IPS DF 4.7 (cell line): ENCODE measurements at regions not wholly inside any gene's neighbourhood (a gene's known extent, or its start where the extent isn't known, plus 50 kb on each side); places are given as distances from the start of the nearest gene placed in this dataset.
"Not testable (repeated sequence)": the region's sequence is repeated elsewhere in the genome, so short reads cannot be mapped to it uniquely, and the experiment has no call there.

Source experiments
- DNase-seq: peaks from one replicate; pipeline ENCODE4 v3.0.0-alpha.2; 2013; ENCODE audit warnings: low spot score; ENCODE audit errors: extremely low read depth

DNA sequence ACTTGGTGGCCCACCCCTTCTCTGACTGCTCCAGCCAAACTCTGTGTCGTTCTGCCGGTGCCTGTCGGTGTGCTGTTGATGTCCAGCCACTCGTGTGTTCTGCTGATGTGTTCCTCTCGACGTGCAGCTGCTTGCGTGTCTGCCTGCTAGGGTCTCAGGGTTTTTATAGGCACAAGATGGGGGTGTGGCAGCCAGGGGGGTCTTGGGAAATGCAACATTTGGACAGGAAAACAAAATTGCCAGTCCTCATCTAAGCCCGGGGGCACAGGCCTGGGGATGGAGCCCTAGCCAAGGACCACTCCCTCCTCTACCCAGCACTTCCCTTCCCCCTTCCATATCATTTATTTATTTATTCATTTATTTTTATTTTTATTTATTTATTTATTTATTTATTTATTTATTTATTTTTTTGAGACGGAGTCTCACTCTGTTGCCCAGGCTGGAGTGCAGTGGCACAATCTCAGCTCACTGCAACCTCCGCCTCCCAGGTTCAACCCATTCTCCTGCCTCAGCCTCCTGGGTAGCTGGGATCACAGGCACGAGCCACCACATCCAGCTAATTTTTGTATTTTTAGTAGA, 165.8 kb upstream of the COPS8 start:
- not testable (repeated sequence) for DNase-seq

DNA sequence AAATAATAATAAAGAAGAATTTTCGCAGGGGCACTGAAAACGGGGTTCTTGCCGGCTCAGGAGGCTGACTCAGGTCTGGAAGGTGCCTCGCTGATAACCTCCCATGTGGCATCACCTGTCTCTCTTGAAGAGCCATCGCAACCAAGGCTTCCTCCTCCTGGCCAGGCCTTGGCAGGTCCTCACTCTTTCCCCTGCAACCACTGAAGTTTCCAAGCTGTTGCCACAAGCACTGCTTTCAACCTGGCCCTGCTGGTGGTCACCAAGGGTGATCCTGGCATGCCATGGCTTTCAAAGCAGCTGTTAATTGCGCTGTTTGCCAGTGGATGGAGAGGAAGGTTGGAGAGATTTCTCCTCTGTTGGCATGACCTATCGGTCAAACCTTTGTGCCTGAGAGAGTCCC, 163.6 kb upstream of the COPS8 start:
- DNase-seq, result no peak

DNA sequence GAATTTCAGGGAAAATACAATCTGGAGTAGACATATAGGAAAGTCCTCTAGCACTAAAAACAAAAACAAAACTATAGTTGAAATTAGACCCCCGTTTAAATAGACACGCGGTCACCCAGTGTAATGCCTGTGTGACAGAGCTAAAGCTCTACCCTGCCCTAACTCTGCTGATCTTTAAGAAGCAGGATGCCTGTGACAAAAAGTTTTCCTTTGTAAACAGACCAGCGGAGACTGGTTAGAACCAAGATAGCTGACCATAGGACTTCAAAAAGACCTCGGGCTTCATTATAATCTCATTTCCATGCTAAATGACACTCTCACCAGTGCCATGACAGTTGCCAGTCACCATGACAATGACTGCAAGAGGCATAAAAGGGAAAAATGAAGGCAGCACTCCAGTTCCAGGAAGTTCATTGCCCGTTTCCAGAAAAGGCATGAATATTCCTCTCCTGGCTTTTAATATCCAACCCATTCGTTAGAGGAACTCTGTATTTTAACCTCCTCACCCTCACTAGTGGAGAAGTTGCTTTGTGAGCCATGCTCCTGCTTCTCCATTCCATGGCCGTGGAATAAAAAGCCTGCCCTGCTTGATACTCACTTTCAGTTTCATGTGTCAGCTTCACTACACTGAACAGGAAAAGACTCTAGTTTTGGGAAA, 157.2 kb upstream of the COPS8 start:
- DNase-seq, result no peak

DNA sequence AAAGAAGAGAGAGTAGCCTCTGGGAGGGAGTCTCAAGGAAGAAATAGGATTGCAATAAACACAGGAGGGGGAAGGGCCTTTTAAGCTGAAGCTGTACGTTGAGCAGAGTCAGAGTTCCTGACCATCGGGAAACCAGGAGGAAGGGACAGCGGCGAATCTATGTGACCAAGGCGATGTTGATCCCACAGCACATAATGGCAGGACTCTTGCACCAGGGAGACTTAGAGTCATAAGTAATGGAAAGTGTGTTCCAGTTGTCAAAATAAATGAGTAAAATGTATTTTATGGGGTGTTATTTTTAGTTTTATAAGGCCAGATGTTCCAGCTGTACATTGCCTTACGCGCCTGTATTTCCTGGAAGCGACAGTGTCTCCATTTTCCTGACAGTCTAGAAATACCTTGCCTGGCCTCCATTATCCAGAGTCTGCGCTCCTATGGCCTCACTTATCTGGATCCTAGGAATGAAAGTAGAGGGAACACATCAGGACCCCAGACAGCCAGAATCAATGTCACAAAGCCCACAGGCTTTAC, 152.8 kb upstream of the COPS8 start:
- no peak for DNase-seq

DNA sequence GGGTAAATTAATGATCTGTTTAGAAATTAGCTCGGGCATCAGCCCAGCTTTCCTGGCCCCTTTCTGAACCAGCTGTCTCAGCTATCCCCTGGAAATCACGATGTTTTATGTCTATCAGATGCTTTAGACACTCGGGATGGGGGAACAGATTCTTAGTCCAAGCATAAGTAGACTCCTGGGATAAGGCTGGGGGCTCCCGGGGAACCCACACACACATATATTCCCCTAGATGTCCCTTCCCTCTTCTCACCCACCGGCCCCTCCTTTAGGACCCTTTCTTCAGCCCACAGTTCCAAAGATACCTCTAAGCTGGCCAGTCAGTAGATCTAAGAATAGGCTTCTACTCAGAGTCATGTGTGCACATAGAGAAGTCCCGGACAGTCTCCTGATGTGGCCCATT, 151.5 kb upstream of the COPS8 start:
- DNase-seq, result no peak

DNA sequence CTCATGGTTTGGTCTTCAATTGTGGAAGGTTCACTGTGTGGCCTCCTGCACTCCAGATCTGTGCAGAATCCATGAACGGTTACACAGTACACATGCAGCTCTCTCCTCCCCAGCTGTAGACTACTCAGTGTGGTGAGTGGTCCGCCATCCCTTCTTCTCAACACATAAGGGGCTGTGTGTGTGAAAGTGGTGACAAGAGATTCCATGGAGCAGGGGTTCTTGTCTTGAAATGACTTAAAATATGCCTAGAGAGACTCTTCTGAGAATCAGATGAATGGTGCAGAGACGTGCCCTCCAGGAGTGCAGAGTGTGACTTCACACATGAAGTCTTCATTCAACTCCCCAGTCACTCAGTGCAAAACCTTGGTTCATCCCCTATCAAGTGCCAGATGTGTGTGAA, 151.0 kb upstream of the COPS8 start:
- DNase-seq, result no peak

DNA sequence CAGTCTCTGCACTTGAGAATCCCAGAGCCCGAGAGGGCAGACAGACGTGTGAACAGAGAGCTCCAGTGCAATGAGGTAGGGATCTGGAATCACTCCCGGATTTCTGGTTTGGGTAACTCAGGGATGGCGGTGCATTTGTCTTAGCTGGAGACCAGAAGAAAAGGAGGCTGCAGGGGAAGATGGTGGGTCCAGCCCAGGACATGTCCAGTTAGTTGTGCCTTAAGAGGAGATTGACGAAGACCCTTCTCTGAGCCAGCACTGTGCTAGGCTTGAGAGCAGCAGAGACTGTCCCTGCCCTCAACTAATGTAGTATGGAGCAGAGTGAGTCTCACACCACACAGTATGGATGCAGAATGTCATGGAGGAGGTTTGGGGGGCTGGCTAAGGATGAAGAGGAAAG, 150.6 kb upstream of the COPS8 start:
- DNase-seq, result no peak

DNA sequence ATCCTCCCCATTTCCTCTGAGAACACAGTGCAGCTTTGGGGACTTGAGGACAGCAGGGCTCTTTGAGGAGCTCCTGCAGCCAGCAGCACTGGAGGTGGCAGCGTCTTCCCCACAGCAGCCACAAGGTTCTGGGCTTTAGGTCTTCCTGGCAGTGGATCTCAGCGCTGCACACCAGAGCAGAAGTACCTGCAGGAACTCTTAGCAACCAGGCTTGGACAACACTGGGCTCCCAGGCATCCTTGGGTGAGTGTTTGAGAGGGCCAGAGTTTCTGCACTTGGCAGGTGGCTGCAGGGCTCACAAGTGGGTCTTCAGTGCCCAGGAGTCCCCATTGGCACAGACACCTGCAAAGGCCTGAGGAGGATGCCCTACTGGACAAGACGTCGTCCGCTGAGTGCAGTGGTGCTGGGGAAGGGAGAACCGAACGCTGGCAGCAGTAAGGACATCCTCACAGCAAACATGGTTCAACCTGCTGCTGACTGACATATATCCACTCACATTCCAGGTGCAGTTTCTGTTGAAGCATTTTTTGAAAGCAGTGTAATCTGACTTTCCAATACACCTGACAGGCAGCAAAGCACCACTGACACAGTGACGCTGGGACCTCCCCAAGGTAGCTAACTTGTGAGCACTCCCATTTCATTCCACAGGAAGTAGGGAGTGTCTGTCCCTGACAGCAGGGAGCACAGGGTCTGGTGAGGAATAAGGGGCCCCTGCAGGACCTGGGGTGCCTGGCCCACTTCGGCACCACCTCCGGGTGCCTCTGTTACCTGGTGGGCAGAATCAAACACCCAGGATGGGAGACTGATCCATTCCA, 149.9 kb upstream of the COPS8 start:
- DNase-seq, result no peak

DNA sequence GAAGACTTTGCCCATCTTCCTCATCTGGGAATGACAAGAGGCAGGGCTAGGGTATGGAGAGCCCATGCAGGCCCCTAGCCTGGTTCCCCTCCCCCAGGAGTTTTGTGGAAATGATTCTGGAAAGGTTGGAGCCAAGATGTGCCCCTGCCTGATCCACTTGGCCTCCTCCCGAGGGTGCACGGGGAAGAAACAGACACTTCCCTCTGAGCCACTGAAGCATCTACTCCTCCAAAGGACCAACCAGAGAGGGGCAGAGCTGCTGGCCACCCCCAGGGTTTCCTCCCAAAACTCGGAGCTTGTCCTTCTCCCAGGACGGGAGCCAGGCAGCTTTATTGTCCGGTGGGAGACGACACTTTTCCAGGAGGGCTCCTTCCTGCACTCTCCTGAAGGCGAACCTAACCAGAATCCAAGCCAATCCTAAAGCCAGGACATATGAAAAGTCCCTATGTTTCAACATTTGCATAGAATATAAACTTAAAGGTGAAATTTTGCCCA, 149.2 kb upstream of the COPS8 start:
- DNase-seq, result no peak

DNA sequence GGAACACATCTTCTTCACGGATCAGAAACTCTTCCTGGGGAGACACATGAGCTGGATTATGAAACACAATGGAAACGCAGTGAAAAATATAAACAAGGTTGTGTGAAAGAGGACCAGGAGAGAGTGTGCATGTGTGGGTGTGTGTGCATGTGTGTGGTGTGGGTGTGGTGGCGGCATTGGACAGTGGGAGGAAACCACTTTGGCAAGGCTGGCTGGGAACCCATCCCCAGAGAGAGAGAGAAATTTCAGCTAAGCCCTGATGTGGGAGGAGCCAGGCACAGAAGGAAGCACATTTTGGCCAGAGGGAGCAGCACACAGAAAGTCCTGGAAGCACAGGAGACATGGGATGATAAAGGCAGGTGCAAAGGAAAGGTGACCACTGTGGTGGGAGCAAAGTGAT, 147.6 kb upstream of the COPS8 start:
- no peak for DNase-seq

DNA sequence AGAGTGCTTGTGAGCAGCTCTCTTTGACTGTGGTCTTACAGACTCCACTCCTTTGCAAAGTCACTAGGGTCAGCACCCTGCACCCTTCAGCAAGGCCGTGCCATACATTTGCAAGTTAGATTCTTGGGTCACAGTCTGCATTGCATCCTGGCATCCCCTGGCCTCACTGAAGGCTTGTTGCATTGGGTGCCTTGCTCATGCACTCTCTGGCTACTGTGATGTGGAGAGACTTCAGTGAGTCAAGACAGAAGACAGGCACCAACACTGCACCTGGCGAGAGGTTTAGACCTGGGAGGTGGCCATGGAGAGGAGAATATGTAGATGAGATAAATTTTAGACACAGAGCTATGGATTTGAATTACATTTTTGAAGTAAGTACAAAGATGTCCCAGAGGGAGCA, 146.4 kb upstream of the COPS8 start:
- no peak for DNase-seq

DNA sequence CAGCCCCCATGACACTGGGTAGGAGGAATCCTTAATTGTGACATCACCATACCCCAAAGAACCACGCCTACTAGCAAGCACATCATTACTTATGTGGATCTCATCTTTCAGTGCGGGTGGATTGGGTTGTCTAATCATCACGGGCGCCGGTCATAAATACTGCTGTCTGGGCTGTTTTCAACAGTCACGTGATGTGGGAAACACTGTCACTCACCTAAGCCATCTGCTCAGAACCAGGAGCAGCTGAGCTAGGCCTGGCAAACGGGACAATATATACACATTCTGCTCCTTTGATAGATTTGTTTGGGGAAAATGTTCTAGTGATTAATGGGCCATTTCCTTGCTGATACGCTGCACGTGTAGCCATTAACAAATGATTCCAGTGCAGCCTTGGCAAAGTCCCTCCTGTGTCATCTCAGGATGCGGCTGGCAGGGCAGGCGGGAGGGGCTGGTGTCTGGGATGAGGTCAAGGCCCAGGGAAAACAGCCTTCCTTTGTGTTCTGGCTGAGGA, 145.9 kb upstream of the COPS8 start:
- DNase-seq, result no peak

DNA sequence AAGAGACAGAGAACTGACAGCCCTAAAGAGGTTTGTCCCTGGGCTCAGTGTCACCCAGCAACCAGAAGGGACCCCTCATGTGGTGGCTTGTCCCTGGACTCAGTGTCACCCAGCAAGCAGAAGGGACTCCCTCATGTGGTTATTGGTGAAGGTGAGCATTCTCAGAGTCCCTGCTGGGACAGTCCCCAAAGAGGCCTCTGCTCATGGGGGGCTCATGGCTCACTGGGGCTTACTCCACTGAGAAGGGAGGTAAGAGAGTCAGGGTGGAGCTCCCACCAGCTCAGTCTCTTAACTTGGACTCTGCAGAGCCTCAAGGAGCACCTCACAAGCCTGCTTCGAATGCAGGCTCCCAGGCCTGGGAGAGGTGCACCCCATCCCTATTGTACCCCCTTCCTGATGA, 145.2 kb upstream of the COPS8 start:
- no peak for DNase-seq

DNA sequence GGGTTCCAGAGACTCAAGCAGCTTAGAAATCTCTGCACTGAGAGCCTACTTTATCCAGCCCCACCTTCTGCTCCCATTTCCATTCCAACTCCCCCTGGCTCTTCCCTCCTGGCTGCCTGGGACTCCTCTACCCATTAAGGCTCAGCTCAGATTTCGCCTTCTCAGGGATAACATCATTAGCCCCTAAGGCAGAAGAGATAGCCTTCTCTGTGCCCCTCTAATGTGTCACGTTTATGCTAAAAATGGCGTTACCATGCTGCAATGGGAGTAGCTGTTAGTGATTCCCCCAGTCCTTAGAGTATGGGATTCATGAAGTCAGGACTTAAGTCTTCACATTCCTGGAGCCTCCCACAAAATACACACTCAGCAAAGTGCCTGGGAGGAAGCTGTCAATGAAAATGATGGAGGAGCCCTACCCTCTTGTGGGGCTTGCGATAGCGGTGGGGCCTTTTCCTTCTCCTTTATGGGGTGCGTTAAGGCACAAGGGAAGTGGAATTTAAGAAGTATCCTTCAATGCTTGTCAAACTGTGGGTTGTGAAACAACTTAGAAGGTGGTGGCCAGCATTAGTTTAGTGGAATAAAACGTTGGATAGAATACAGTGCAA, 144.7 kb upstream of the COPS8 start:
- DNase-seq, result no peak

DNA sequence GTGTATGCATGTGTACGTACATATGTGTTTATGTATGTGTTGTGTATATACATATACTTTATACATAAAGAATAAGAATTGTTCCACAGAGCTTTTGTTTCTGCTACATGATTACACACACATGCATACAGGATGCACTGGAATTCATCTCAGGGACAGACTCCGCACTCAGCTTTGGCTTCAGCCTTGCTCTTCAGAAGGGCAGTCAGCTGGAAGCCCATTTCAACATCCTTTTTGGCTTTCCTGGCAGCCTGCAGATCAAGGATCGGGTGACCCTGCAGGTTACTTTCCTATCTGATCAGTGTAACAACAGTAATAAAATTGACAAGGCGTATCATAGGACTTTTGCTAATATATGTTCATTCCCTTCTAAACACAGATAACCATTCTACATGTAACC, 144.1 kb upstream of the COPS8 start:
- no peak for DNase-seq

DNA sequence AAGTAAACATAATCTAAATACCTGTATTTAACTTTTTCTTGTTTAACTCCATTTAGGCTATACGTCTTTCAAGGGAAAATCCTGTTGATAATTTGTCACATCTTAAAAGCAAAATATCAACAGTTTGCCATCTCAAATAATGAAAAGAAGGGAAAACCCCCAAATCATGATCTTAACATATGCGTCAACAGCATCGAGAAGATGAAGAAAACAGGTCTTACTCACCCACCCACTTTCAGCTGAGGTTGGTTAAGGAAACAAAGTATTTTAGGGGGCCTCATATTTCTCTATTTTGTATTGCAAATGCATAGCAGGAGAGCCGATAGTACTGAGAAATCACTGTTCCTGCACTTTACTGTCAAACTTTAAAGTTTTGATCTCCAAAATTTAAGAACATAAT, 143.1 kb upstream of the COPS8 start:
- no peak for DNase-seq

DNA sequence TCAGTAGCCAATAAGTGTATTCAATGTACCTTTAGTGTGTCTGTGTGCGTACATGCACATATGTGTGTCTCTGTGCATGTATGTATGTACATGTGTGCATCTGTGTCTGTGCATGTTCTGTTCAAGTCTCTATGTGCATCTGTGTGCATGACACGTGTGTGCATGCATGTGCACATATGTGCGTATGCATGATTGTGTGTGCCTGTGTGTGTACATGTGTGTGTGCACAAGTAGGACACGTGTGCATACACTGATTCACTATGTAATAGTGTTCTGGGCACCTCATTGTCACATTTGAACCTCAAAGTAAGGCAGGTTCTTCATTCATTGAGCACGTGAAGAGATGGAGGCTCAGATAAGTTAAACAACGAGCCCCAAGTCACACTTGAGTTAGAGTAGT, 142.6 kb upstream of the COPS8 start:
- no peak for DNase-seq

DNA sequence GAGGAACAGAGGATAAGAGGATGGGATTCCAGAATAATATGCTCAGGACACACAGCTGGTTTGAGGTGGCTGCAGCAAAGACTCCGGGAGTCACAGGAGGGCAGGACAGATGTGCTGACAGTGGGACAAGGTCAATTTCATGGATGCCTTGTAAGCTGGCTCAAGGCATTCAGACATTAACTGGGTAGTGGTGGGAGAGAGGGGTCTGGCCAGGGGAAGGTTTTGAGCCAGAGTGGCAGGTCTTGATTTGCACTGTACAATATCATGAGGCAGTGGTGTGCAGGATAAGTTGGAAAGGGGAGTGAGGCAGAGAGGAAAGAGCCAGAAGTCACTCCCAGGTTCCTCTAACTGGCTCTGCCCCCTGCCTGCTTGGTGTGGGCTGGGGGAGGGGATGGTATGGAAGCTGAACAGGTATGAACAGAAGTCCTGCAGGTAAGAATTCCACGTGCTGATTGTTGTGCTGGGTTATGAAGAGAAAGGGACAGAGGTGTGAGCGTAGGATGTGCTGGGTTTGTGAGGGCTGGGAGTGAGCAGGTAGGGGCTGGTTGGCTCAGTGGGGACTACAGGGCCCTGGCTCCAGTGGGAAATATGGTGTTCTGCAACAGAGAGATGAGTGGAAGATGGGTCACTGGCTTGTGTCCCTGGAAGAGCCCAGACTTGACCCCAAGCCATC, 141.7 kb upstream of the COPS8 start:
- no peak for DNase-seq

DNA sequence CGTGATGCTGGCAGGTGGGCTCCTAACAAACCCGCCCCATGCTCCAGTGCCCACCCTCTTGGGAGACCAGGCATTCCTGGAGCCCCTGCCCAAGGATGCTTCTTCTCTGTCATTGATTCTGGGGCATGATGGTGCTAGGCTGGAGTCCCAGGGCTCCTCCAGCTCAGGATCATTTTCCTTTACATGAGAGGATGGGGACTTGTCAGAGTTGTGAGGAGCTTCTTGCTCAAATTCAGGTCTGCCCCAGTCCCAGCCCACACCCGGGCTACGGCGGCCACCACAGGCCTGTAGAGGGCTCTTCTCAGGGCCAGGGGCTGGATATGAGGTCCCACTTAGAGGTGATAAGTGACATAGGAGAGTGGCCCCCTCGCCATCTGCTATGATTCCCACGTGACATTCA, 141.1 kb upstream of the COPS8 start:
- no peak for DNase-seq

DNA sequence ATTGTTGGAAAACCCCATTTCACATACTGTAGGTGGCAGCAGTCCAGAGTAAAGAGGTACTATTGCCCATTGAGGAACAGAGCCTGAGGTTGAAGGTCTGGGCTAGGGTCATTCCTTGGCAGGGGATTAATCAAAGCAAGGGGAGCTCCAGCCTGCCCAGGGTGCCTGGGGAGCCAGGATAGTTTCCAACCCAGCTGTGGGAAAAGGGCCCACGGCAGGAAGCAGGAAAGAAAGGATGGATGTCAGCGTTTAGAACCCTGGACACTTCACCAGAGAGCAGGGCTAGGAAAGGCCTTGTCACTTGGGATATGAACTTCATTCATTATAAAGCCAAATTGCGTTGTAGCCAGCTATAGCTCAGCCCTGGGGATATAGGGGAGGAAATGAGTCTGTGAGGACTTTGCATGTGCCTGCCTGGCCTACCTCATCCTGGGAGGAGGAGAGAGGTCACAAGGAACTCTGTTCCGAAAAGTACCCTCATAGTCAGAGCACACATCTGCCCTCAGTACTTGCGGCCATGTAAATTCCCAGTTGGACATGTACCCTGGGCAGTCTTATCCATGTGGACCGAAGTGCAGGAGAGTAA, 140.2 kb upstream of the COPS8 start:
- DNase-seq, result no peak

DNA sequence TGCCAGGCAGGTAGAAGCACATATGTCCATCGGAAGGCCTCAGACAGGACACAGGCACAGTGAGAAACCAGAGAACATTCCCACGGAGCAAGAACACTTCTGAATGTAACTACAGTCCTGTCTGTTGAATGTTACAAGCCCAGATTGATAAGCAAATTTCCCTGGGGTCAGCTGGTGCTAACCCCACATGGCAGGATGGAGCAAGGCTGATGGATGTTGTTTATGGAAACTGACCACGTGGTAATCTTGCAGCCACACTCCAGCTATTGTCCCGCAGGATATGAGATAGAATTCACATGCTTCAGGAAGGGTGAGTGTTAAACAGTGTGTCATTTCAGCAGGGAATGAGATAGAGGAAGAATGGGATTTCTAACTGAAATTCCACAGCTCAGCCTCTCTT, 138.8 kb upstream of the COPS8 start:
- DNase-seq, result no peak
